GM20000 (cell line): ENCODE measurements at regions not wholly inside any gene's neighbourhood (a gene's known extent, or its start where the extent isn't known, plus 50 kb on each side); places are given as distances from the start of the nearest gene placed in this dataset.
"Not testable (repeated sequence)": the region's sequence is repeated elsewhere in the genome, so short reads cannot be mapped to it uniquely, and the experiment has no call there.

Experiments
- DNase-seq: peaks from one replicate; pipeline ENCODE4 v3.0.0; 2012; ENCODE audit warnings: low spot score
- TF ChIP-seq, protein P1 (sequence below): IDR thresholded peaks from 2 replicates; pipeline ENCODE4 v1.5.1; 2012; ENCODE audit warnings: mild to moderate bottlenecking, control low read depth; ENCODE audit errors: extremely low read depth, missing control alignments

DNA sequence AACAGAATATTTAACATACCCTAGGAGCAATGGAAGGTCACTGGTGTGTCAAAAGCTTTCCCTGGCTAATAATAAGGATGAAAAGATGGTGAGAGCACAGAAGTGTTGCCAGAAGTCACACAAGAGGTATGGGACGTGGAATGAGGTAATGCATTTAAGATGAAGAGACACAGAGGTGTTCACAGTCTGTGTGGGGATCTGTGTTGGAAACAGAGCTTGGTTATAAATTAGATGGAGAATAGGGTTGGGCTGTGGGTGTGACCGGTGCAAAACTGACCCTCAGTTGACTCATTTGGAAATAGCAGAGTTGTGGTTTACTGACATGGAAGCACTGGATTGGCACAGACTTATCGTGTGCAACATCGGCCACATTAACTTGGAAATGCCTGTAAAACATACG is 372.5 kb downstream of the SATB2 start:
- TF ChIP-seq, protein P1, sequence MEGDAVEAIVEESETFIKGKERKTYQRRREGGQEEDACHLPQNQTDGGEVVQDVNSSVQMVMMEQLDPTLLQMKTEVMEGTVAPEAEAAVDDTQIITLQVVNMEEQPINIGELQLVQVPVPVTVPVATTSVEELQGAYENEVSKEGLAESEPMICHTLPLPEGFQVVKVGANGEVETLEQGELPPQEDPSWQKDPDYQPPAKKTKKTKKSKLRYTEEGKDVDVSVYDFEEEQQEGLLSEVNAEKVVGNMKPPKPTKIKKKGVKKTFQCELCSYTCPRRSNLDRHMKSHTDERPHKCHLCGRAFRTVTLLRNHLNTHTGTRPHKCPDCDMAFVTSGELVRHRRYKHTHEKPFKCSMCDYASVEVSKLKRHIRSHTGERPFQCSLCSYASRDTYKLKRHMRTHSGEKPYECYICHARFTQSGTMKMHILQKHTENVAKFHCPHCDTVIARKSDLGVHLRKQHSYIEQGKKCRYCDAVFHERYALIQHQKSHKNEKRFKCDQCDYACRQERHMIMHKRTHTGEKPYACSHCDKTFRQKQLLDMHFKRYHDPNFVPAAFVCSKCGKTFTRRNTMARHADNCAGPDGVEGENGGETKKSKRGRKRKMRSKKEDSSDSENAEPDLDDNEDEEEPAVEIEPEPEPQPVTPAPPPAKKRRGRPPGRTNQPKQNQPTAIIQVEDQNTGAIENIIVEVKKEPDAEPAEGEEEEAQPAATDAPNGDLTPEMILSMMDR, result no peak

DNA sequence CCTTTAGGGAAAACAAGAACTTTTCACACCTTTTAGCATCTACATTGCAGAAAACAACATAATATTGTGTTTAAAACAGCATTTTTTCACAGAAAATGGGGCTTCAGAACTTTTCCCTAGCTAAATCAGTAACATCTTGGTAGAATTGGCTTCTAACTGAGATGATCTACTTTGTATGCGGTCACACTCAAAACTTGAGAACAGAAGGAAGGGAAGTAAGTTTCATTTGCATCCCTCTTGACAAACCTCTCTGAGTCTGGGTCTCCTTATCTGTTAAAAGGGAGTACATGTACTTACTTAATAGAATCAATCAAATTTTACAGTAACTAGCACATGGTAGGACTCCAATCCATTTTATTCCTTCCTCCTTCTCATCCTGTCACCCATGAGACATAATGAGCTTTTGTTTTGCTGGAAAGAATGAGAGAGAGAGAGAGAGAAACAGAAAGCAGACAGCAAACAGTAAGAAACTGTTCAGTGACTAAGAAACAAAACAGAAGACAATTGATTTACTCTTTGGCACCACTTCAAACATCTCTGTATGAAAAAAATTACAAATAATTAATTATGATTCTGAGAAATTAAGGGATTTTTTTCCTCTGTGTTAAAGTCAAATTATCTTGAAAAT is 387.3 kb downstream of the SATB2 start:
- TF ChIP-seq, protein P1, result no peak
- DNase-seq, result no peak

More for the DNA sequence above, 372.5 kb downstream of the SATB2 start:
- no peak for DNase-seq

DNA sequence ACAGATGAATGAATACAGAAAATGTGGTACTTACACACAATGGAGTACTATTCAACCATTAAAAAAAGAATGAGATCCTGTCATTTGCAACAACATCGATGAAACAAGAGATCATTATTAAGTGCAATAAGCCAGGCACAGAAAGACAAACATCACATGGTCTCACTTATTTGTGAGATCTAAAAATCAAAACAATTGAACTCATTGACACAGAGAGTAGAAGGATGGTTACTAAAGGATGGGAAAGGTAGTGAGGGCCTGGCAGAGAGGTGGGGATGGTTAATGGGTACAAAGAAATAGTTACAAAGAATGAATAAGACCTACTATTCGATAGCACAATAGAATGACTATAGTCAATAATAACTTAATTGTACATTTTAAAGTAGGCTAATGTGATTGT is 393.5 kb downstream of the SATB2 start:
- TF ChIP-seq, protein P1, result no peak

DNA sequence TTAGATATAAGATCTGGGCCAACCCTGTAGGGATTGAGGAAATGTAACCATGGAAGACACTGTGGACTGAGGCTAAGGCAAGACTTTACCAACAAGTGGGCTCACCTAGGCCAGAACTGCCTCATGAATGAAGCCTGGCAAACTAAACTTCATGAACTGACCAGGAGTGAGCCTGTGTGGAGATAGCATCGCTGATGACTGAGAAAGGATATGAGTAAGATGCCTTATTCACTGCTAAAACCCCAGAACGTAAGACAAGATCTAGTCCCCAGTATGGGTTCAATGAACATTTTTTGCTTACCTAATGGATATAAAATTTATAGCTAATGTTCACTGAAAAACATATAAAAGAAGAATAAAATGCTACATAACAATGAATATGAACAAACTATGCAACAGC is 399.8 kb downstream of the SATB2 start:
- DNase-seq, result no peak
- TF ChIP-seq, protein P1, result no peak

More for the DNA sequence above, 393.5 kb downstream of the SATB2 start:
- no peak for DNase-seq

DNA sequence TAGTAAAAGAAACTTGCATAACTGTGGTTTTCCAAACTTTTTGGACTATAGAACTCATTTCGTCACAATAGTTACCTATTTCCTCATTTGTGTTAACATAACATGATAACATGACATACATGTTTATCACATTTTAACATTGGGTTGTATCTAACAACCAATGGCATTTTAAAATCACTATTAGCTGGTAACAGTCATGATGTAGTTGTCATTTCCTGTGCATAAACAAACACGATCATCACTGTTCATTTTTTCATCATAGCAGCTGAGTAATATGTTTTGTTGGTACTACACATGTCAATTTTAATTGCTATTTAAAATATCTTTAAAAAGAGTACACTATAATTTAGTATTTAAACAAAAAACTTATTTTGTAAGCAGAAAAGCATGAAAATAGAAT is 402.4 kb downstream of the SATB2 start:
- TF ChIP-seq, protein P1, result no peak
- DNase-seq, result no peak

DNA sequence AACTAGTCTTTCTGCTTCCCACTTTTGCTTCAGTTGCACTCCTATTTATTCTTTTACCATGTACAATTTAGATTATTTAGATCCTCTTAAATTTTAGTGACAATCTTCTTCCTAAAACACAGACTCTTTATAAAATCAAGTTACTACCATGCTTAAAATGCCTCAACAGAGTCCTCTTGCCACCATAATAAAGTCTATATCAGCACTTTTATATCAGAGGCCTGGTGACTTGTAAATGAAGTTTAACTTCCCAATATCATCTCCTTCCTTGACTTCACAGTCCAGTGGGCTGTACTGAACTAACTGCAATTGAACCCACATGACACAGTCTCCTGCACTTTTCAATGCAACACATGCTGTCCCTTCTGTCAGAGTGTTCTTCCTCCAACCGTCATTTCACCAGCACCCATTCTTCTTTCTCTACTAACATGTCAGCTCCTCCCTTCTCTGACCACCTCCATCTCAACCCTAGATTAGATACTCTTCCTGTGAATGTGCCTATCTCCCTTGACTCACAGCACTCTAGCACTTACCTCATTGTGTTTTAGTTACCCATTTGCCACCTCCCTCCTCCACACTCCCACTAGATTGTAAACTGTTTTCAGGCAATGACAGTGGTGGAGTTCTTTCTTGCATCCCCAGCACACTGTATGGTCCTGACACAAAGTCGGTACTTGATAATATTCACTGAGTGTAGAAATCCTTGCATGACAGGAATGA is 414.9 kb downstream of the SATB2 start:
- TF ChIP-seq, protein P1, result no peak
- DNase-seq, result no peak

DNA sequence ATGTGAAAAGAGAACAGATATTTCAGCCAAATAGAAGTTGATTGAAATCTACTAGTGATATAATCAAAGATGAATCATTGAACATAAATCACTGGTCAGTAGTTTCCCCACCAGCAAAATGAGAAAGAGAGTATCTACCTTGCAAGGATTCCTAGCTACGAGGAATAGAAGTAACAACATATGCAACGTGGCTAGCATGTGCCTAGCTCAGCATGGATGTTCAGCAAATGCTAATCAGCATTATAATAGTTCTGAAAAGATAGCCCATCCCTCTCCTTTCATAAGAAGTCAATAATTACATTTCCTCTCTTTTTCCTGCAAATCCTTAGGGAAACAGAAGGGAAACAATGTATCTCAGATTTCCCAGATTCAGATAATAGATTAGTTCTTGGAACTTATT is 417.2 kb downstream of the SATB2 start:
- no peak for DNase-seq
- TF ChIP-seq, protein P1, result no peak

DNA sequence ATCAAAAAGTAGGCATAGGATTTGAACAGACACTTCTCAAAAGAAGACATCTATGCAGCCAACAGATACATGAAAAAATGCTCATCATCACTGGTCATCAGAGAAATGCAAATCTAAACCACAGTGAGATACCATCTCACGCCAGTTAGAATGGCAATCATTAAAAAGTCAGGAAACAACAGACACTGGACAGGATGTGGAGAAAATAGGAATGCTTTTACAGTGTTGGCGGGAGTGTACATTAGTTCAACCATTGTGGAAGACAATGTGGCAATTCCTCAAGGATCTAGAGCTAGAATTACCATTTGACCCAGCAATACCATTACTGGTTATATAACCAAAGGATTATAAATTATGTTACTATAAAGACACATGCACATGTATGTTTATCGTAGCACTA is 424.0 kb downstream of the SATB2 start:
- not testable (repeated sequence) for DNase-seq
